ENCODE measurements at regions not wholly inside any gene's neighbourhood (a gene's known extent, or its start where the extent isn't known, plus 50 kb on each side); places are given as distances from the start of the nearest gene placed in this dataset.

DNA sequence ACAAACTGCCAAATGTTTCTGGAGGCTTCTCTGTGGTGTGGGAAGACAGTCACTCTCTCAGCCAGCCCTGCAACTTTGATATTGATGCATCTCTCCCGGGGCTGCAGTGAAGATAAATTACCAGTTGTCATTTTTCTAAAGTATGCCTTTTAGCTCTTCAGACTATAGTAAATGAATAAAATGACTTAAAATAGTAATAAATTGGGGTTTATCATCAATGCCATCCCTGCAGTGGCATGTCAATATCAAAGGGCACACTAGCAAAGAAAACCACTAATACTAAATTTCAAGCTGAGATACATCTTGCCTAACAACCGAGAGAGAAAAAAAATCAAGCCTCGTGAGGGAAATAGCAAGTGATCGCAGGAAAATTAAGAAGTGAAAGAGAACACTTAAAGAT is 749.5 kb upstream of the SLC39A10 start:
- intact Hi-C loops (cut with DNase I; ENCODE audit: low total_unique reads), result no loop called here
- Histone ChIP-seq H3K27ac (no peak overlapping the region), H3K4me1 (no peaks in the 10 kb centered on the region), H3K4me3 (no peak overlapping the region), H3K36me3 (no peaks in the 10 kb centered on the region), H3K27me3 (no peaks in the 10 kb centered on the region), H3K9me3 (peaks cover 0 to 7% (median 0%) of the 10 kb centered on the region in 4 donors)
- WGBS, 5 donors, result 68 to 79% (median 73%) methylated on average over 4 of the region's 4 CpGs
- no peak for TF ChIP-seq CTCF (IDR thresholded peaks at IDR 0.05)
- TF ChIP-seq EP300 (IDR thresholded peaks at IDR 0.05), result no peak
- TF ChIP-seq POLR2AphosphoS5 (IDR thresholded peaks at IDR 0.05), result no peak
- TF ChIP-seq POLR2A (IDR thresholded peaks at IDR 0.05), result no peak
- DNase-seq, result no peak

GRCh38 chr2:194896871-194897270 is 760.2 kb upstream of the SLC39A10 start:
- H3K36me3 ChIP-seq, result no peaks in the 10 kb centered on the region
- no peak overlapping the region for H3K27ac ChIP-seq
- no peaks in the 10 kb centered on the region for H3K4me1 ChIP-seq
- DNase-seq, result no peak
- H3K4me3 ChIP-seq, result no peak overlapping the region
- H3K27me3 ChIP-seq, result no peaks in the 10 kb centered on the region
- 50 to 80% (median 69%) methylated on average over 2 of the region's 2 CpGs for WGBS, 5 donors
- TF ChIP-seq EP300 (IDR thresholded peaks at IDR 0.05) (no peak), POLR2AphosphoS5 (IDR thresholded peaks at IDR 0.05) (no peak), CTCF (IDR thresholded peaks at IDR 0.05) (no peak), POLR2A (IDR thresholded peaks at IDR 0.05) (no peak)
- H3K9me3 ChIP-seq, result no peaks in the 10 kb centered on the region
- intact Hi-C loops (cut with DNase I; ENCODE audit: low total_unique reads), result no loop called here

DNA sequence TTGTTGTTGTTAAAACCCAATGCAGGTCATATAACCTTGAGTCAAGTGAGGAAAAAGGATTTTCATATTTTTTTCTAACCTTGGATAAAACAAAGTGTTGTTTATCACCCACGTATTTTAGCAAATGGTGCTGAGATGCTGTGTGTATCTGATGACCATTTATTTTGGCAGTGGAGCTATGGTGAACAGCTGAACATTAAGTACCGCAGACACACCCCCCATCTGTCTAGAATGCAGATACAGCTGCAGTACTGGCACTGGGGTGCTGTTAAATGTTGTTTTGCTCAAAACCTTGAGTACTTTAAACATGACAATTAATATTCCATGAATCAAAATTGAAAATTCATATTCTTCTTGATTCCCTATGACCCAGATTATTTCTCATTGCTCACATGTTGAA is 773.3 kb upstream of the SLC39A10 start:
- intact Hi-C loops (cut with DNase I; ENCODE audit: low total_unique reads), result no loop called here
- TF ChIP-seq CTCF (IDR thresholded peaks at IDR 0.05) (no peak), EP300 (IDR thresholded peaks at IDR 0.05) (no peak), POLR2AphosphoS5 (IDR thresholded peaks at IDR 0.05) (no peak), POLR2A (IDR thresholded peaks at IDR 0.05) (no peak)
- WGBS, 5 donors, result 49 to 66% (median 60%) methylated on average over 2 of the region's 2 CpGs

GRCh38 chr2:194870974-194871535 is 786.0 kb upstream of the SLC39A10 start:
- H3K27me3 ChIP-seq, result no peaks in the 10 kb centered on the region
- no peaks in the 10 kb centered on the region for H3K9me3 ChIP-seq
- 73 to 93% (median 83%) methylated on average over 1 of the region's 1 CpG for WGBS, 5 donors
- DNase-seq, result no peak
- H3K36me3 ChIP-seq, result no peaks in the 10 kb centered on the region
- intact Hi-C loops (cut with DNase I; ENCODE audit: low total_unique reads), result no loop called here
- no peak overlapping the region for H3K4me3 ChIP-seq
- H3K4me1 ChIP-seq, result no peaks in the 10 kb centered on the region
- H3K27ac ChIP-seq, result no peak overlapping the region
- TF ChIP-seq POLR2A (IDR thresholded peaks at IDR 0.05) (no peak), CTCF (IDR thresholded peaks at IDR 0.05) (no peak), EP300 (IDR thresholded peaks at IDR 0.05) (no peak), POLR2AphosphoS5 (IDR thresholded peaks at IDR 0.05) (no peak)

More for the DNA sequence above, 773.3 kb upstream of the SLC39A10 start:
- no peaks in the 10 kb centered on the region for H3K36me3 ChIP-seq
- no peaks in the 10 kb centered on the region for H3K9me3 ChIP-seq
- no peak overlapping the region for H3K4me3 ChIP-seq
- no peaks in the 10 kb centered on the region for H3K4me1 ChIP-seq
- peak in 1 of 2 donors; percentile 1 for DNase-seq
- H3K27ac ChIP-seq, result no peak overlapping the region
- H3K27me3 ChIP-seq, result no peaks in the 10 kb centered on the region

Measured in stomach (tissue), 8 donors.